Fibroblast of skin of left quadriceps (primary cell): ENCODE measurements at regions not wholly inside any gene's neighbourhood (a gene's known extent, or its start where the extent isn't known, plus 50 kb on each side); places are given as distances from the start of the nearest gene placed in this dataset.

Experiments used
- DNase-seq, 2 experiments: peaks; one replicate each; pipeline ENCODE4 v3.0.0-alpha.2; 2013; ENCODE audit warnings: low read depth in 2 of 2

DNA sequence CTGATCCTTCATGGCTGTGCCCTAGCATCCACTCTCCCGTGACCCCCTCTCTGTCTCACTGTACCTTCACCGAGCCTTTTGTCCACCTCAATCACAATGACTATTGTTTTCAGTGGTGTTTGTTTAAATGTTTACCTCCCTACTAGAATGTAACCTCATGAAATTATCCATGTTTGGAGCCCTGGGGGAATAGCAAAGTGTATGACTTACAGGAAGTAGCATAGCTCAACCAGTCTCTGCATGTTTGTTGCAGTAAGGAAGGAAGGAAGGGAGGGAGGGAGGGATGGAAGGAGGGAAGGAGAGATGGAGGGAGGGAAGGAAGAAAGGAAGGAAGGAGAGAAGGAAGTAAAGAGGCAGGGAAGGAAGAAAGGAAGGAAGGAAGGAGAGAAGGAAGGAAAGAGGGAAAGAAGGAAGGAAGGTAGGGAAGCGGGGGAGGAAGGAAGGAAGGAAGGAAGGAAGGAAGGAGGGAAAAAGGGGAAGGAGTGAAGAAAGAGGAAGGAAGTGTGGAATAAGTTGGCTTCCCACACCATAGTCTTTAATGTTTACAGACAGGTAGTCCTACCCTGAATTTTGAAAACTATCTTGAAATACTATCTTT, 421.4 kb downstream of the COG6 start:
- DNase-seq: no peak

GRCh38 chr13:40077396-40078027, 422.1 kb downstream of the COG6 start:
- no peak for DNase-seq

DNA sequence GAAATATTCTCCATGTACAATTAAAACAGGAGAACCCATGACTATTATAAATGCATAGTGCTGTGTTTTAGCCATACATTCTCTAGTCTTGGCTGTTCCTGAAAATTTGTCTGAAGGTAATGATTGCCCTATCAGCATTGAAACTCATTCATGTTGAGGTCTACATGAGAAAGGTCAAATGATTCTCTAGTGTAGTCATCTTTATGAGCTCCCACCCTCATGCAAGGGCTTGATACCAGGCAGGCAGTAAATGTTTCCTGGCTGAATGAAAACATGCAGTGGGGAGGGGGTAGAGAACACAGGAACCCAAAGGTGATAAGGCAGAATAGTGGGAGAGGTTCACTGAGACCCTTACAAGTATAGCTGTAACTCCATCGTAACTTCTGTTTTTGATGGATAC, 424.3 kb downstream of the COG6 start:
- DNase-seq: no peak

DNA sequence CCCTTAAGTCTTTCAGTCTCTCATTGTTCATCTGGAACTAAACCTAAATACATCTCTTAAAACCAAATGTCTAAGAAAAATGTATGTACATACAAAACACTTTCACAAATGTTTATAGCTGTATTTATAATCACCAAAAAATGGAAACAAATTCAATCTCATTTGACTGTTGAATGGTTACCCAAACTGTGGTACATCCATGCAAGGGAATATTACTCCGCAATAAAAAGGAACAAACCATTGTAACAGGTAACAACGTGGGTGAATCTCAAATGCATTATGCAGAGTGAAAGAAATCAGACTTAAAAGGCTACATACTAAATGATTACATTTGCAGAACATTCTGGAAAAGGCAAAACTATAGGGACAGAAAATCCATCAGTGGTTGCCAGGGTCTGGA, 425.2 kb downstream of the COG6 start:
- DNase-seq: no peak

DNA sequence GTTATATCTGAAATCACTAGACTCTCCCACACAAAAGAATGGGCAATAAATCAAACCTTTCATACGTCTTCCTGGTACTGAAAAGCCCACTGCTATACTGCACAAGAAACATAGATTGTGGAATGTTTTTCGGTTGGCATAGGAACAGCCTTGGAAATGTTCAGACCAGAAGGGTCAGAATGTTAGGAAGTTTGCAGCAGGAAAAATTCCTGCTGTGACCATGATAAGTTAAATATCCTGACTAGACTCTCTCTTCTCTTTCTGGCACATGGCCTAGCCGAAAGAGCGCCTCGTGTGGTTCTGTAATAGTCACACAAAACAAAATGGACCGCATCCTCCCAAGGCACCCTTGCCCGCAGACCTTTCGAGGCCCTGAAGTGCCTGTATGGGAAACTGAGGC, 427.2 kb downstream of the COG6 start:
- DNase-seq: no peak

GRCh38 chr13:40083841-40084240, 428.4 kb downstream of the COG6 start:
- no peak for DNase-seq

DNA sequence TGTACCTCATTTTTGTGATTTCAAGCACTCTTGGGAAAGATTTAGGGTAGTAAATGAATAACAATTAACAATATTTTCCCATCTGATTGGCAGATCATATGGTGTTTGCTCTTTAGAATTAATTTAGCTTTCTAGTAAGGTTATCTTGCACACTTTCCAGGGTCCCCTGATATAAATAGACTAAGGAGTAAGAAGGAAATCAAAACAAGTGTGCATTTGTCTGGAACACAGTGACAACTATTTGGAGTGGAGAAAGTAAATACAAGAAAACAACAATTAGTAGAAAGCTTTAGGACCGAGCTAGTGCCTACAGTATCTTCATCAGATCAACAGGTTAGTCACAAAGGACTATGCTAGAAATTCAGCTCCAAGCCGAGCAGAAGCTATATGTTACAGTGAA, 429.5 kb downstream of the COG6 start:
- no peak for DNase-seq

DNA sequence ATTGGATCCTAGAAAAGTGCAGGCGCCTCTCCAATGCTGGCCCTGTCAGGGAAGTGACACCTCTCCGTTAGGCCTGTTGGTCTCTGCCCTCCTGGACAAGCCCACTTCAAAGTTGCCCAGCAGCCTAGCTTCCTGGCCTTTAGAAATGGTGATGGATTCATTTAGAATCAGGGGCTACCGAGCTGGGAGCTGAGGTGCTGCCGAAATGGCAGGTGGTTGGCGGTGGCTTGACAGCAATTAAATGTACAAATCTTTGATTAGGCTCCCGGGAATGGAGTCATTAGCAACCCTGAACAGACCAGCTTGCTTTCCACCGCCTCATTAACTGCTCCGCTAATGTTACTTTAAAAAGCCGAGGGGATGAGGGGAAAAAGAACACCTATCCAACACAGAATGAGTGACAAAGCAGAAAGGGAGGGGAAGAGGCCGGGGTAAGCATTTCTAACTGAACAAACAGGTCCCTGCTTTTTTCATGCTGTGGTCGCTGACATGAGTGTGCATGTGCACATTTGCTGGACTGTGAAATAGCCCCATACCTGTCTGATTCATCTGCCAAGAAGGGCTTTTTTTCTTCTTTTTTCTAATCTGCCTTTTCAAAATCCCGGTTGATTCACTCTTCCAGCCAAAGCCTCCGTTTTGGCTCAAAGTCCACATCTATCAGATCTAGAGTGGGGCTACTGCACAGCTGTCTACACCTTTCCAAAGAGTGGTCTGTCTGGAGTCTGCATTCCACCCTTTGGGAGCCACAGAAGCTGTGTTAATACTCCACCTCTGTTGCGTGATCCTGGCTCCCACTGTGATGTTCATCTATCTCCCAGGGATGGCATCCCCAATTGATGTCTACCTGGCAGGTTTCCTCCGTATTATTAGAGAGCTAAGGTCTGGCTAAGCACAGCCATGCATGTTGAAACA, 431.9 kb downstream of the COG6 start:
- DNase-seq: no peak

DNA sequence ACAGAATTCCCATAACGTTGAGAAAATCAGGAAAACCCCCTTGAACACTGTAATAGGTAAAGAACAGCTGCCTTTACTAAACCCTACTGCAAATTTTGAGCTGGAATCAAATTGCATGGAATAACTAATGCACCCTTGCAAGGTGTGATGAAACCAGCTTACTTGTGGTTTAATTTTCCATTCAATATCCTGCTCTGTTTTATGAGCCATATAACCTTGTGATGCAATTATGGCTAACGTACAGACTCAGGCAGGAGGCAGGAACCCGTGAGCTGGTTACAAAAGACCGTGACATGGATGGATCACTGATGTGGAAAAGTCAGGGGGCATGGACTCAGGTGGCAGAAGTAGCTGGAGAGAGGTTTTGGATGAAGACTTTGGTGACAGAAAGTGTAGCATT, 438.6 kb downstream of the COG6 start:
- no peak for DNase-seq

DNA sequence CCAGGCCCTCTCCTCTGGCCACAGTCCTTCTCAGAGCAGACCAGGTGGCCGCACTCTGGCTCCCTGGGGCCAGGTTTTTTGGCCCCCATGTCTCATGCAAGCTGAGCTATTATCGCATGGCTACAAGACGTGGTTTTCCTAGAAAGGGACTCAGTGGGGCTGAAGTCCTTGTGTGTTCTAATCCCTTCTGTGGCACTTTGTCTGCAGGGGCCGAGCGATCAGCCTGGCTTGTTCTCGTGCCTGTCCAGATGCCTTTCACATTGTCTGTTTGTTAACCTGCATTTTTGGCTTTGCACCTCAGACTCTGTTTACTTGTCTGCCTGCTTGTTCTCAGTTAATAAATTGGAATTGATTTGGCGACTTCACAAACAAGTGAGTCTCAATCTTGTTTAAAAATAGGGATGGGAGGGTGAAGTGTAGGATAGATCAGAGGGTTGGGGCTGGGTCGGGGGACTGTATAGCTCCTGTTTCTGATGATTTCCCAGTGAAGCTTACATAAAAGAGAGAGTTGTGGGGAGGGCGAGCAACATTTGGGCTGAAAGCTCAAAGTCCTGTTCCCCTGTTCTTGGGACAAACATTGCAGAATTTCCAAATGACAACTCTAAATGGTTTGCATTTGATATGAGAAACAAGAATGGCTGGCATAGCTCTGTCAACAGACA, 440.4 kb downstream of the COG6 start:
- no peak for DNase-seq

- no peak for DNase-seq
Observed at GRCh38 chr13:40096357-40096901, 441.0 kb downstream of the COG6 start.

DNA sequence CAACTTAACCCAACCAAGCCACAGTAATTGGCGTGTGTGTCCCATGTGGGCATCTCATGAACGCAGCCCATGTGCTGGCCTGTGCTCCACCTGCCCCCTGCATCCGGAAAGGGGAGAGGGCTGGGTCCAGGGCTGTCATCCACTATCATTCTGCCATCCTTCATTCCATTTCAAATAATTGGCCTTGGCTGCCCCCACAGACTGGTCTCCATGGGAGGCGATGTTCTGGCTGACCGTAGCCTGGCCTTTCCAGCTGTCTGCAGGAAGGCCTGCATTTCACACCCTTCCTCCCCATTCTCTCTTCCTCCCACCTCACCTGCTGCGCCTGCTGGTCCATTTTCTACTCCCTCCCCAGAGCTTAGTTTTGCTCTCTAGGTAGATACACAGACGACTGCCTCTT, 442.8 kb downstream of the COG6 start:
- no peak for DNase-seq

DNA sequence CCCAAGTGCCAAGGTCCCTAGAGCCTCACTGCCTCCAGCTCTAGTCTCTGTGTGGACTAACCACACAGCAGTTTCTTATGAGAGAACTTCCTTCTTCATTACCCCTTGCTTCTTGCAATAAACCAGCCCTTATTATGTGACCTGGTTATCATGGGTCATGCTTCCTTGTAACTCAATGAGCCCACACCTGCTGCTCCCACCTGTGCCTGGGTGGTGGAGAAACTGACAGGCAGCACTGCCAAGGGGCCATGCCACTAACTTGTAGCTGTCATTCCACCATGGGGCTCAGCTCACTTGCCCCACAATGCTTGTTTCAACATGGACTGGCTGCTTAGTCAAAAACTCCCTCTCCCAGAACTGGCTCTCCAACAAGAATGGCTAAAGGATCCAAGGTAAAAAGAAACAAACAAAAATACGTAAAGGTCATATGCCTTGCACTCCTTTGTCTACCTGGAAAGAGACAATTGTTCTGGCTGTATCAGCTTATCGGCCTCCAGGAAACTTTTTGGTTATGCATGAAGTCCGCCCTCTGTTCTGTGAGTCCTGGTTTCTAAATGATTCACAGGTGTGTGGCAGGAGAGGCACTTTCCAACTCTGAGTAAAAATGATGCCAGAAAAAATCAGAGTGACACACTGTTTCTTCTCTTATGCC, 446.4 kb downstream of the COG6 start:
- no peak for DNase-seq

DNA sequence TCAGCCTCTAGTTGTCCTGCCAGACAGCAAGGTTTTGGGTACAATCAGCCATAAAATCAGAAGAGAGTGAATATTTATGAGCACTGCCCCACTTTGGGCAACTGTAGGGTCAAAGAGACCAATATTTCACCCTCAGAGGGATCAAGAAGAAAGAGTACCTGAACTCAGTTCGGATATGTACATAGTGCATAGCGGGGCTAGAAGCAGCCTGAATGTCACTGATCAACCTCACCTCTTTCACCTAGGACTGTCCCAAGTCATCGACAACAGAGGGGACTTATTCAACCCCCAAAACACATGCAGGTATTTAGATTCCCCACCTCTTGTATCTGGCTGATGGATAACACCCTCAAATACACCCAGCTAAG, 446.9 kb downstream of the COG6 start:
- DNase-seq: no peak

- DNase-seq: no peak
Observed at GRCh38 chr13:40102854-40103253, 447.4 kb downstream of the COG6 start.

DNA sequence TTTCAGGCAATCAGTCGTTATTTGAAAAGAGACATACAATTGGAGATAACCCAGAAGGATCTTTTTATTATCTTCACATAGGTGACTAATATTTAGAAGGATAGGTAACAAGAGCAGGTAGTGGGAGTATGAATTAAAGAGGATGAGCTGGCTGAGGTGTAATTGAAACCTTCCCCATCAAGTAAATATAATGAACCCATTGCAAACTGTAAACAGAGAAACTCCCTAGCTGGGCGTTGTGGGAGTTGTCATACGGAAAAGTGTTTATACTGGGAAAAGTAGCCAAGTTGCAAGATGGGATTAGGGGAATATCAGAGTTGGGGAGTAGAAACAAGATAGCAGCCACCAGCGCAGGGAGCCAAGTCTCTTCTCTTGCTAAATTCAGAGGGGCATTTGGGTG, 448.4 kb downstream of the COG6 start:
- no peak for DNase-seq

DNA sequence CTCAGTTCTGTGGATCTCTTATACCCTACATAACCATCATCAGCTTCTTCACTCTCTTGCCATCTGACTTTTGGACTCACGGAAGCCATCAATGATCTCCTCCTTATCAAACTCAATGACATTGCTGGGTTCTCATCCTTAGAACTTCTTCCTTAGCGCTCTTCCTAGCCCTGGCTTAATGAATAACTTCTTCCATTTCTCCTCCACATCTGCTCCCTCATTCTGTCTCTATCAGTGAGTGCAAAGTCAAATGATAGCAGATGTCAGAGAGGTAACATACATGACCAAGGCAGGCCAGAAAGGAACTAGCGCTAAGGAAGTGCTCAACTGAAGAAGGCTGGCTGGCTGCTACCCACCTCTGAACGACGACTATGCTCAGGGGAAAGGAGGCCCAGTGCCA, 449.8 kb downstream of the COG6 start:
- no peak for DNase-seq

GRCh38 chr13:40109351-40109844, 453.9 kb downstream of the COG6 start:
- peak; percentile 85 to 87 for DNase-seq

DNA sequence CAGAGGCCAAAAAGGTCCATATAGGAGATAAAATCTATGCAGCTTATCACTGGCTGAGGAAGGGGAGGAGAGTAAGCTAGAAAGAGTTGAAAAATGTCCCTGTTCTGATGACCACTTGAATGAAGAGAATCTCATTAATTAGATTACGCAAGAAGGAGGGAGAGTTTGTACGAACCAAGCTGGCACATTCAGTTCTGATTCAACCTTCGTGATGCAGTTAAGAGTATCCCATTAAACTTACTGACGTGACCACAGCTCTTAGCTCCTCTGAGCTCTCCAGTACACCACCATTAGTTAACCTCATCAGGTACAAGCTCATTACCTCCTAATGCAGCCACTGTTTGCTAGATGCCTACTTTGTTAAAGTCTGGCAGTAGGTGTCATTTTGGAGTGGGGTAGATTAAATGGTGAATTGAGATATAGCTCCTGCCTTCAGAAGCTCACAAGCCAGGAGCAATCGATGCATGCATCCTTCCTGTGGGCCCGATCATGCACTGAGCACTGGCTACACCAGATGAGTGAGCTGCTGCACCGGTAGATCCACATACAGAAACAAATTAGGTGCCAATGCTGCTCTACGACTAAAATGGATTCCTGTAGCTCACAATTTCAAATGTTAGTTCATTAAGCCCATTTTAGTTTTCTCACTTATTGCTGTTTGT, 458.3 kb downstream of the COG6 start:
- no peak for DNase-seq

- no peak for DNase-seq
Observed at GRCh38 chr13:40114305-40114896, 458.9 kb downstream of the COG6 start.

GRCh38 chr13:40115426-40115825, 460.0 kb downstream of the COG6 start:
- DNase-seq: no peak
